H9 (cell line): ENCODE measurements at regions not wholly inside any gene's neighbourhood (a gene's known extent, or its start where the extent isn't known, plus 50 kb on each side); places are given as distances from the start of the nearest gene placed in this dataset.

Experiments
- DNase-seq: peaks from one replicate; pipeline ENCODE4 v3.0.0-alpha.2; 2017
- H2AFZ ChIP-seq: one replicate; pipeline ENCODE4 v1.6.1; 2013; ENCODE audit warnings: mild to moderate bottlenecking, low read length, control low read depth, moderate library complexity
- H2AK5ac ChIP-seq: 2 replicates; pipeline ENCODE4 v1.6.1; 2013; ENCODE audit warnings: low read length, control low read depth, mixed read lengths; ENCODE audit not compliant: insufficient read length
- H2BK120ac ChIP-seq: one replicate; pipeline ENCODE4 v1.6.1; 2013; ENCODE audit warnings: low read depth, mild to moderate bottlenecking, low read length, control low read depth, inconsistent platforms; ENCODE audit not compliant: poor library complexity, severe bottlenecking
- H2BK12ac ChIP-seq: 2 replicates; pipeline ENCODE4 v1.6.1; 2013; ENCODE audit warnings: low read length, control low read depth, mixed read lengths, low read depth; ENCODE audit not compliant: insufficient read length
- H2BK15ac ChIP-seq: 2 replicates; pipeline ENCODE4 v1.6.1; 2013; ENCODE audit warnings: low read depth, low read length, control low read depth
- H2BK20ac ChIP-seq: one replicate; pipeline ENCODE4 v1.6.1; 2013; ENCODE audit warnings: low read depth, mild to moderate bottlenecking, low read length, control low read depth, inconsistent platforms; ENCODE audit not compliant: poor library complexity, severe bottlenecking
- H2BK5ac ChIP-seq: 2 replicates; pipeline ENCODE4 v1.6.1; 2013; ENCODE audit warnings: low read length, control low read depth, mixed read lengths; ENCODE audit not compliant: insufficient read length
- H3K14ac ChIP-seq: 2 replicates; pipeline ENCODE4 v1.6.1; 2013; ENCODE audit warnings: low read length, control low read depth; ENCODE audit not compliant: insufficient read depth
- H3K18ac ChIP-seq: 2 replicates; pipeline ENCODE4 v1.6.1; 2013; ENCODE audit warnings: low read depth, mild to moderate bottlenecking, mixed read lengths, low read length, control low read depth; ENCODE audit not compliant: insufficient read length
- H3K23ac ChIP-seq: 2 replicates; pipeline ENCODE4 v1.6.1; 2013; ENCODE audit warnings: low read length, control low read depth, mixed read lengths, low read depth; ENCODE audit not compliant: insufficient read length
- H3K23me2 ChIP-seq: 2 replicates; pipeline ENCODE4 v1.6.1; 2013; ENCODE audit warnings: low read depth, mild to moderate bottlenecking, mixed read lengths, low read length, control low read depth; ENCODE audit not compliant: insufficient read length, poor library complexity, severe bottlenecking
- H3K27ac ChIP-seq: 2 replicates; pipeline ENCODE4 v1.5.1; 2013; ENCODE audit warnings: low read length, control low read depth, mixed read lengths, low read depth; ENCODE audit not compliant: insufficient read length
- H3K27me3 ChIP-seq: 2 replicates; pipeline ENCODE4 v1.6.1; 2013; ENCODE audit warnings: low read length, control low read depth, inconsistent platforms; ENCODE audit not compliant: insufficient read depth
- H3K4ac ChIP-seq: 2 replicates; pipeline ENCODE4 v1.6.1; 2013; ENCODE audit warnings: low read depth, mild to moderate bottlenecking, control low read depth, inconsistent platforms, low read length, moderate library complexity
- H3K4me1 ChIP-seq: 2 replicates; pipeline ENCODE4 v1.6.1; 2013; ENCODE audit warnings: low read length, control low read depth, inconsistent platforms; ENCODE audit not compliant: insufficient read depth
- H3K4me2 ChIP-seq: 2 replicates; pipeline ENCODE4 v1.6.1; 2013; ENCODE audit warnings: low read length, control low read depth, mixed read lengths; ENCODE audit not compliant: insufficient read length, insufficient read depth
- H3K56ac ChIP-seq: 2 replicates; pipeline ENCODE4 v1.6.1; 2013; ENCODE audit warnings: low read depth, mild to moderate bottlenecking, mixed read lengths, low read length, control low read depth; ENCODE audit not compliant: insufficient read length
- H3K79me1 ChIP-seq: 2 replicates; pipeline ENCODE4 v1.6.1; 2013; ENCODE audit warnings: low read depth, mild to moderate bottlenecking, moderate library complexity, low read length, control low read depth, inconsistent platforms; ENCODE audit not compliant: insufficient read depth, poor library complexity, severe bottlenecking
- H3K79me2 ChIP-seq: 2 replicates; pipeline ENCODE4 v1.6.1; 2013; ENCODE audit warnings: low read length, control low read depth, inconsistent platforms; ENCODE audit not compliant: insufficient read depth
- H3K9ac ChIP-seq: 2 replicates; pipeline ENCODE4 v1.6.1; 2013; ENCODE audit warnings: low read length, control low read depth, mixed read lengths; ENCODE audit not compliant: insufficient read length; ENCODE audit errors: extremely low read depth
- H3K9me3 ChIP-seq: one replicate; pipeline ENCODE4 v1.6.1; 2013; ENCODE audit warnings: low read depth, low read length, inconsistent platforms; ENCODE audit not compliant: control insufficient read depth
- H3T11ph ChIP-seq: one replicate; pipeline ENCODE4 v1.6.1; 2013; ENCODE audit warnings: mild to moderate bottlenecking, low read length, control low read depth, inconsistent platforms
- H4K20me1 ChIP-seq: one replicate; pipeline ENCODE4 v1.6.1; 2013; ENCODE audit not compliant: control insufficient read depth, insufficient read length, insufficient read depth
- H4K5ac ChIP-seq: 2 replicates; pipeline ENCODE4 v1.6.1; 2013; ENCODE audit warnings: low read depth, mild to moderate bottlenecking, mixed read lengths, low read length, control low read depth; ENCODE audit not compliant: insufficient read length
- H4K8ac ChIP-seq: replicated peaks from 2 replicates; pipeline ENCODE4 v1.6.1; 2013; ENCODE audit warnings: low read length, control low read depth, mixed read lengths, low read depth; ENCODE audit not compliant: insufficient read length
- H4K91ac ChIP-seq: 2 replicates; pipeline ENCODE4 v1.6.1; 2013; ENCODE audit warnings: low read depth, mild to moderate bottlenecking, moderate library complexity, mixed read lengths, low read length, control low read depth; ENCODE audit not compliant: insufficient read length
- H3K27ac Mint-ChIP-seq, 3 experiments: 2 replicates in 2 of 3; 3 replicates in 1 of 3; pipeline ENCODE4 v1.8.0; 2020 to 2021; ENCODE audit warnings: mixed read lengths in 3 of 3, mild to moderate bottlenecking in 1 of 3, moderate library complexity in 1 of 3
- H3K27me3 Mint-ChIP-seq: 2 replicates; pipeline ENCODE4 v1.8.0; 2021; ENCODE audit warnings: low read depth, mild to moderate bottlenecking, moderate library complexity, mixed read lengths
- H3K36me3 Mint-ChIP-seq, 3 experiments: 2 replicates in 2 of 3; 3 replicates in 1 of 3; pipeline ENCODE4 v1.8.0; 2020 to 2021; ENCODE audit warnings: low read depth in 3 of 3, mixed read lengths in 3 of 3; ENCODE audit not compliant: insufficient read depth in 1 of 3
- H3K4me1 Mint-ChIP-seq, 2 experiments: 2 replicates each; pipeline ENCODE4 v1.8.0; 2020; ENCODE audit warnings: mixed read lengths in 2 of 2
- H3K4me3 Mint-ChIP-seq, 2 experiments: 2 replicates in 1 of 2; 3 replicates in 1 of 2; pipeline ENCODE4 v1.8.0; 2020 to 2021; ENCODE audit warnings: mild to moderate bottlenecking in 2 of 2, mixed read lengths in 2 of 2, moderate library complexity in 1 of 2
- H3K9me3 Mint-ChIP-seq, 2 experiments: 2 replicates in 1 of 2; 3 replicates in 1 of 2; pipeline ENCODE4 v1.8.0; 2020; ENCODE audit warnings: mild to moderate bottlenecking in 2 of 2, mixed read lengths in 2 of 2, moderate library complexity in 1 of 2
- CTCF ChIP-seq: fragments of 200-600 bp; sonication (generic); conservative IDR thresholded peaks from 3 replicates; pipeline ENCODE4 v1.8.0; 2021; ENCODE audit warnings: antibody characterized with exemption, mild to moderate bottlenecking
- WGBS: extraction: QIAGEN DNeasy Blood & Tissue Kit; methylation state at CpG from one replicate; pipeline ENCODE4 v1.1.7; 2013; ENCODE audit warnings: missing lambda C conversion rate, low lambda C conversion rate, mixed read lengths; ENCODE audit not compliant: insufficient read length; ENCODE audit errors: extremely low coverage; 5-methylcytosine and 5-hydroxymethylcytosine counted together

- H3K4me2 ChIP-seq, result no peak overlapping the region
- H3T11ph ChIP-seq, result no peak overlapping the region
- H2BK120ac ChIP-seq, result no peak overlapping the region
- no CpG with 5 or more reads among the region's 14 CpGs for WGBS
- TF ChIP-seq CTCF, result no peak
- no peak overlapping the region for H3K27ac Mint-ChIP-seq
- no peak overlapping the region for H2BK20ac ChIP-seq
- no peak overlapping the region for H3K27ac ChIP-seq
- H3K79me2 ChIP-seq, result no peaks in the 10 kb centered on the region
- H3K18ac ChIP-seq, result no peak overlapping the region
- H3K9me3 Mint-ChIP-seq, result peaks cover 0 to 2% of the 10 kb centered on the region in 2 experiments; a peak in 1 of 5 replicates
- no peaks in the 10 kb centered on the region for H4K20me1 ChIP-seq
- no peak overlapping the region for H2AK5ac ChIP-seq
- H2BK5ac ChIP-seq, result no peak overlapping the region
- no peak overlapping the region for H3K9ac ChIP-seq
- no peak overlapping the region for H3K4me3 Mint-ChIP-seq
- H3K23ac ChIP-seq, result no peak overlapping the region
- no peak overlapping the region for H3K56ac ChIP-seq
- no peak overlapping the region for H2BK12ac ChIP-seq
- DNase-seq, result no peak
- H4K8ac ChIP-seq, result no peak overlapping the region
- no peaks in the 10 kb centered on the region for H3K9me3 ChIP-seq
- no peak overlapping the region for H3K4ac ChIP-seq
- H3K36me3 Mint-ChIP-seq, result no peaks in the 10 kb centered on the region; a peak in 1 of 7 replicates
- no peaks in the 10 kb centered on the region for H3K23me2 ChIP-seq
- peaks cover 2% of the 10 kb centered on the region for H3K27me3 Mint-ChIP-seq
- H3K79me1 ChIP-seq, result no peaks in the 10 kb centered on the region
- H3K4me1 ChIP-seq, result peaks cover 2% of the 10 kb centered on the region; the same call in 1 of the 2 replicates
- H2AFZ ChIP-seq, result no peak overlapping the region
- no peaks in the 10 kb centered on the region for H3K27me3 ChIP-seq
- H2BK15ac ChIP-seq, result no peak overlapping the region
- no peak overlapping the region for H3K14ac ChIP-seq
- H4K5ac ChIP-seq, result no peak overlapping the region
- no peak overlapping the region for H4K91ac ChIP-seq
- H3K4me1 Mint-ChIP-seq, result peaks cover 27 to 28% of the 10 kb centered on the region in 2 experiments
These were observed 216.5 kb downstream of the RAB11FIP2 start for GRCh38 chr10:117830205-117830604.
